Hematopoietic multipotent progenitor cell treated with erythropoietin and hydrocortisone succinate and interleukin-3 and kit ligand, for 6 days (in vitro differentiated cells): ENCODE measurements at regions not wholly inside any gene's neighbourhood (a gene's known extent, or its start where the extent isn't known, plus 50 kb on each side); places are given as distances from the start of the nearest gene placed in this dataset.
A peak's percentile ranks its signal among the peaks of the same experiment; 100 is the strongest.

ENCODE experiments used
- DNase-seq: peaks from one replicate; pipeline ENCODE4 v3.0.0-alpha.2; 2015

GRCh38 chr19:16022681-16023080 is 53.6 kb upstream of the TPM4 start:
- DNase-seq = no peak

GRCh38 chr19:16023146-16023915 is 53.0 kb upstream of the TPM4 start:
- no peak for DNase-seq

DNA sequence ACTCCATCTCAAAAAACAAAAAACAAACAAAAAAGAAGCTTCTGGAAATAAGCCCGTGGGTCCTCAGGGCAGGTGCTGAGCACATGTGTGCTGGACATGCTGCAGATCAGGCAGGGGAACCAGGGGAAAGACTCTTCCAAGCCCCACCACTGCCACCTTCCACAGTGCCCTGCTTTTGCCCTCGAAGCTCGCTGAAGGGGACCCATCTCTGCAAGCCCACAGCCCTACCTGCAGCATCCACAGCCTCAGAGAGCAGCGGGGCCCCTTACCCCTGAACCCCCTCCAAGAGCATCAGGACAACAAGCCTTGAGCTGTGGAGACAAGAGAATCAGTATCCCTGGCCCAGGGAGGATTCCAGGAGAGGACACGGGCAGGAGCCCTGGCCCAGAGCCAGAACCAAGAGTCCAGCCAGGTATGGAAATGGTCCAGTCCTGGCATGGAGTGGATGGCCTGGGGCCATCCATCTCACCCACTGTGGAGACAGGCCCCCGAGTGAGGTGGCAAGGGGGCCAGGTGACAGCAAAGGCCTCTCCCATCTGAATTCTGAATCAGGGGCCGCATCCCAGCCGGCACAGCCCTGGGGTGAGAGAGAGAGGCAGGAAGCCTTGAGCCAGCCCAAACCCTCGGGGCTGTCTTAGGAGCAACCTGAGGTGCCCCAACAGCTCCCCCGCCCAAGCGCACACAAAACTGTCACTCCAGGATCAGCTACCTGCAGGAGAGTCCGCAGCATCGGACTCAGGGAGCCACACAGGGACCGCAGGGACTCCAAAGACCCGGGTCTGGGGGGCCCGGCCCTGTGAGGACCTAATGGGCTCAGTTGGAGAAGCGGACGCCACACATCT is 51.8 kb upstream of the TPM4 start:
- DNase-seq = no peak

GRCh38 chr19:16025108-16026101 is 50.9 kb upstream of the TPM4 start:
- peak; percentile 70 for DNase-seq

- DNase-seq = no peak
These were observed 50.2 kb upstream of the TPM4 start for GRCh38 chr19:16026131-16026530.
